ENCODE measurements at regions not wholly inside any gene's neighbourhood (a gene's known extent, or its start where the extent isn't known, plus 50 kb on each side); places are given as distances from the start of the nearest gene placed in this dataset.

- in situ Hi-C loops (cut with MboI; ENCODE audit: low sequenced_read_pairs in 4 of 4), result no loop called here
- no peaks in the 10 kb centered on the region for H3K27me3 ChIP-seq
- no peak for ATAC-seq
- TF ChIP-seq POLR2A (IDR thresholded peaks at IDR 0.05) (no peak), CTCF (IDR thresholded peaks at IDR 0.05 in 4 of 5, conservative IDR thresholded peaks at IDR 0.05 in 1 of 5) (no peak)
- H3K4me3 ChIP-seq, result no peak overlapping the region
- H3K9me3 ChIP-seq, result no peaks in the 10 kb centered on the region
- no peaks in the 10 kb centered on the region for H3K36me3 ChIP-seq
- H3K4me1 ChIP-seq, result no peaks in the 10 kb centered on the region
- DNase-seq, result no peak
- intact Hi-C loops (cut with DNase I; ENCODE audit: low total_unique reads), result no loop called here
- H3K27ac ChIP-seq, result no peak overlapping the region
These were observed 536.0 kb downstream of the BTBD3 start for GRCh38 chr20:12453711-12454110.

- intact Hi-C loops (cut with DNase I; ENCODE audit: low total_unique reads) (no loop called here), in situ Hi-C loops (cut with MboI; ENCODE audit: low sequenced_read_pairs in 4 of 4) (no loop called here)
- Histone ChIP-seq H3K36me3 (no peaks in the 10 kb centered on the region), H3K27me3 (no peaks in the 10 kb centered on the region), H3K4me1 (no peaks in the 10 kb centered on the region), H3K4me3 (no peak overlapping the region), H3K9me3 (no peaks in the 10 kb centered on the region), H3K27ac (no peak overlapping the region)
- TF ChIP-seq POLR2A (IDR thresholded peaks at IDR 0.05) (no peak), CTCF (IDR thresholded peaks at IDR 0.05 in 4 of 5, conservative IDR thresholded peaks at IDR 0.05 in 1 of 5) (no peak)
- ATAC-seq, result no peak
- no peak for DNase-seq
These were observed 537.5 kb downstream of the BTBD3 start for GRCh38 chr20:12455148-12455547.

GRCh38 chr20:12458241-12458640, 540.5 kb downstream of the BTBD3 start:
- TF ChIP-seq CTCF (IDR thresholded peaks at IDR 0.05 in 4 of 5, conservative IDR thresholded peaks at IDR 0.05 in 1 of 5) (no peak), POLR2A (IDR thresholded peaks at IDR 0.05) (no peak)
- Histone ChIP-seq H3K9me3 (no peaks in the 10 kb centered on the region), H3K27ac (no peak overlapping the region), H3K4me3 (no peak overlapping the region), H3K4me1 (no peaks in the 10 kb centered on the region), H3K27me3 (no peaks in the 10 kb centered on the region), H3K36me3 (no peaks in the 10 kb centered on the region)
- DNase-seq (no peak), ATAC-seq (no peak)
- in situ Hi-C loops (cut with MboI; ENCODE audit: low sequenced_read_pairs in 4 of 4) (no loop called here), intact Hi-C loops (cut with DNase I; ENCODE audit: low total_unique reads) (no loop called here)

GRCh38 chr20:12464036-12464435, 544.7 kb upstream of the SPTLC3 start:
- intact Hi-C loops (cut with DNase I; ENCODE audit: low total_unique reads), result no loop called here

More at GRCh38 chr20:12464036-12464435, 544.7 kb upstream of the SPTLC3 start:
- TF ChIP-seq POLR2A (IDR thresholded peaks at IDR 0.05) (no peak), CTCF (IDR thresholded peaks at IDR 0.05 in 4 of 5, conservative IDR thresholded peaks at IDR 0.05 in 1 of 5) (no peak)
- in situ Hi-C loops (cut with MboI; ENCODE audit: low sequenced_read_pairs in 4 of 4), result no loop called here
- H3K27ac ChIP-seq, result no peak overlapping the region
- no peaks in the 10 kb centered on the region for H3K36me3 ChIP-seq
- DNase-seq (no peak), ATAC-seq (no peak)
- H3K4me1 ChIP-seq, result no peaks in the 10 kb centered on the region
- H3K27me3 ChIP-seq, result no peaks in the 10 kb centered on the region
- H3K4me3 ChIP-seq, result no peak overlapping the region
- no peaks in the 10 kb centered on the region for H3K9me3 ChIP-seq
